Neuronal stem cell (in vitro differentiated cells): ENCODE measurements at regions not wholly inside any gene's neighbourhood (a gene's known extent, or its start where the extent isn't known, plus 50 kb on each side); places are given as distances from the start of the nearest gene placed in this dataset.
"Not testable (repeated sequence)": the region's sequence is repeated elsewhere in the genome, so short reads cannot be mapped to it uniquely, and the experiment has no call there.

Experiments used
- DNase-seq: peaks from one replicate; pipeline ENCODE4 v3.0.0-alpha.2; 2013; ENCODE audit warnings: low spot score
- H2AFZ ChIP-seq: one replicate; pipeline ENCODE4 v1.6.1; 2013; ENCODE audit warnings: mild to moderate bottlenecking, low read length, inconsistent platforms
- H2AK5ac ChIP-seq: 2 replicates; pipeline ENCODE4 v1.6.1; 2013; ENCODE audit warnings: low read depth, mild to moderate bottlenecking, inconsistent platforms, low read length, moderate library complexity, mixed read lengths
- H2BK120ac ChIP-seq: 2 replicates; pipeline ENCODE4 v1.6.1; 2013; ENCODE audit warnings: low read depth, mild to moderate bottlenecking, inconsistent platforms, low read length, moderate library complexity, mixed read lengths
- H2BK12ac ChIP-seq: one replicate; pipeline ENCODE4 v1.6.1; 2013; ENCODE audit warnings: low read length, inconsistent platforms
- H2BK15ac ChIP-seq: 2 replicates; pipeline ENCODE4 v1.6.1; 2013; ENCODE audit warnings: mild to moderate bottlenecking, low read length, inconsistent platforms, mixed read lengths
- H2BK5ac ChIP-seq: one replicate; pipeline ENCODE4 v1.6.1; 2013; ENCODE audit warnings: inconsistent platforms, mild to moderate bottlenecking, low read length, moderate library complexity
- H3K14ac ChIP-seq: one replicate; pipeline ENCODE4 v1.6.1; 2013; ENCODE audit warnings: low read length, inconsistent platforms
- H3K18ac ChIP-seq: 2 replicates; pipeline ENCODE4 v1.6.1; 2013; ENCODE audit warnings: low read length, inconsistent platforms
- H3K23ac ChIP-seq: 2 replicates; pipeline ENCODE4 v1.6.1; 2013; ENCODE audit warnings: low read depth, mild to moderate bottlenecking, mixed read lengths, low read length, inconsistent platforms; ENCODE audit not compliant: poor library complexity
- H3K27ac ChIP-seq: replicated peaks from 3 replicates; pipeline ENCODE4 v1.5.1; 2013; ENCODE audit warnings: low read length, inconsistent platforms
- H3K27me3 ChIP-seq, 3 experiments: 2 replicates each; pipeline ENCODE4 v1.6.1; 2013; ENCODE audit warnings: low read length in 3 of 3, mild to moderate bottlenecking in 2 of 3, inconsistent platforms in 1 of 3, low read depth in 1 of 3, mixed read lengths in 1 of 3, moderate library complexity in 1 of 3; ENCODE audit not compliant: control insufficient read depth in 3 of 3, insufficient read depth in 3 of 3
- H3K36me3 ChIP-seq, 2 donors: replicated peaks in 1 of 2; 2 replicates each; pipeline ENCODE4 v1.6.1; 2013; ENCODE audit warnings: low read length in 2 of 2; ENCODE audit not compliant: control insufficient read depth in 2 of 2, insufficient read depth in 2 of 2
- H3K4ac ChIP-seq: 2 replicates; pipeline ENCODE4 v1.6.1; 2013; ENCODE audit warnings: inconsistent platforms, mild to moderate bottlenecking, low read length, moderate library complexity
- H3K4me1 ChIP-seq, 2 donors: 1 replicate in 1 of 2; 2 replicates in 1 of 2; pipeline ENCODE4 v1.6.1; 2013; ENCODE audit warnings: low read length in 2 of 2, low read depth in 1 of 2; ENCODE audit not compliant: control insufficient read depth in 2 of 2, insufficient read depth in 1 of 2
- H3K4me2 ChIP-seq: one replicate; pipeline ENCODE4 v1.6.1; 2013; ENCODE audit warnings: mild to moderate bottlenecking, low read length, inconsistent platforms; ENCODE audit not compliant: insufficient read depth, poor library complexity, severe bottlenecking
- H3K4me3 ChIP-seq, 2 donors: 2 replicates each; pipeline ENCODE4 v1.5.1; 2013; ENCODE audit warnings: low read length in 2 of 2, mild to moderate bottlenecking in 2 of 2, inconsistent platforms in 1 of 2, moderate library complexity in 1 of 2
- H3K79me1 ChIP-seq: one replicate; pipeline ENCODE4 v1.6.1; 2013; ENCODE audit warnings: low read depth, mild to moderate bottlenecking, inconsistent platforms, low read length, moderate library complexity
- H3K9ac ChIP-seq: one replicate; pipeline ENCODE4 v1.6.1; 2013; ENCODE audit warnings: mild to moderate bottlenecking, low read depth, low read length, inconsistent platforms; ENCODE audit not compliant: poor library complexity
- H3K9me3 ChIP-seq, 2 donors: replicated peaks in 1 of 2; 2 replicates each; pipeline versions ENCODE3 to v1.6.1; 2013; ENCODE audit warnings: low read length in 2 of 2, mild to moderate bottlenecking in 2 of 2, inconsistent platforms in 1 of 2, low read depth in 1 of 2, mixed read lengths in 1 of 2, moderate library complexity in 1 of 2; ENCODE audit not compliant: control insufficient read depth in 2 of 2, insufficient read depth in 1 of 2
- H4K8ac ChIP-seq: one replicate; pipeline ENCODE4 v1.6.1; 2013; ENCODE audit warnings: low read depth, mild to moderate bottlenecking, inconsistent platforms, low read length, moderate library complexity
- H4K91ac ChIP-seq: one replicate; pipeline ENCODE4 v1.6.1; 2013; ENCODE audit warnings: low read length, low read depth, mild to moderate bottlenecking, inconsistent platforms; ENCODE audit not compliant: poor library complexity
- WGBS, 2 donors: extraction: QIAGEN DNeasy Blood & Tissue Kit; methylation state at CpG; one replicate each; pipeline ENCODE4 v1.1.7; 2013; ENCODE audit warnings: missing lambda C conversion rate in 2 of 2, mixed read lengths in 1 of 2; ENCODE audit not compliant: insufficient read length in 2 of 2, insufficient replicate concordance in 1 of 2; ENCODE audit errors: extremely low coverage in 2 of 2; 5-methylcytosine and 5-hydroxymethylcytosine counted together

DNA sequence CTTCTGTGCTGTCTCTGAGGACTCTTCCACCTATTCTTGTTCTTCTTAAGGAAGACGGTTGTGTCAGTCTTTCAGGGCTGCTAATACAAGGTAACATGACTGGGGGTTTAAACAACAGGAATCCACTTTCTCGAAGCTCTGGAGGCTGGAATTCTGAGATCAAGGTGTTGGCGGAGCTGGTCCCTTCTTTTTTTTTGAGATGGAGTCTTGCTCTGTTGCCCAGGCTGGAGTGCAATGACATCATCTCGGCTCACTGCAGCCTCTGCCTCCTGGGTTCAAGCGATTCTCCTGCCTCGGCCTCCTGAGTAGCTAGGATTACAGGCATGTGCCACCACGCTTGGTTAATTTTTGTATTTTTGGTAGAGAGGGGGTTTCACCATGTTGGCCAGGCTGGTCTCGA lies 71.7 kb upstream of the MAP4K4 start:
- H3K9me3 ChIP-seq, H2AK5ac ChIP-seq, H3K23ac ChIP-seq, H4K8ac ChIP-seq, H2BK120ac ChIP-seq, H3K27me3 ChIP-seq, H2AFZ ChIP-seq, H3K4me1 ChIP-seq, H2BK12ac ChIP-seq, H4K91ac ChIP-seq, H3K27ac ChIP-seq, H3K14ac ChIP-seq, H3K4me2 ChIP-seq, DNase-seq, H3K4ac ChIP-seq, H3K18ac ChIP-seq, H3K36me3 ChIP-seq, H2BK15ac ChIP-seq, H3K4me3 ChIP-seq, H2BK5ac ChIP-seq, H3K9ac ChIP-seq, H3K79me1 ChIP-seq: not testable (repeated sequence)
- WGBS, 2 donors = no CpG with 5 or more reads among the region's 8 CpGs

GRCh38 chr2:101625387-101625786 lies 72.1 kb upstream of the MAP4K4 start:
- peaks cover 0 to 2% (median 0%) of the 10 kb centered on the region in 3 experiments for H3K27me3 ChIP-seq
- H3K4me1 ChIP-seq = peaks cover 0 to 3% of the 10 kb centered on the region in 2 donors
- no peak overlapping the region for H2BK15ac ChIP-seq
- no peak overlapping the region for H2BK120ac ChIP-seq
- H2BK12ac ChIP-seq = no peak overlapping the region
- no peak overlapping the region for H3K4me2 ChIP-seq
- H3K9me3 ChIP-seq = no peaks in the 10 kb centered on the region
- WGBS, 2 donors = no CpG with 5 or more reads among the region's 7 CpGs
- H3K18ac ChIP-seq = no peak overlapping the region
- H4K8ac ChIP-seq = no peak overlapping the region
- H3K79me1 ChIP-seq = no peaks in the 10 kb centered on the region
- DNase-seq = no peak
- peak overlapping the region in 1 of 2 donors; percentile 40 for H3K4me3 ChIP-seq
- H4K91ac ChIP-seq = no peak overlapping the region
- no peak overlapping the region for H2AFZ ChIP-seq
- H3K14ac ChIP-seq = no peak overlapping the region
- no peak overlapping the region for H3K9ac ChIP-seq
- no peak overlapping the region for H3K4ac ChIP-seq
- no peak overlapping the region for H2AK5ac ChIP-seq
- H3K27ac ChIP-seq = no peak overlapping the region
- no peak overlapping the region for H2BK5ac ChIP-seq
- H3K23ac ChIP-seq = no peak overlapping the region
- H3K36me3 ChIP-seq = peaks cover 0 to 2% of the 10 kb centered on the region in 2 donors

DNA sequence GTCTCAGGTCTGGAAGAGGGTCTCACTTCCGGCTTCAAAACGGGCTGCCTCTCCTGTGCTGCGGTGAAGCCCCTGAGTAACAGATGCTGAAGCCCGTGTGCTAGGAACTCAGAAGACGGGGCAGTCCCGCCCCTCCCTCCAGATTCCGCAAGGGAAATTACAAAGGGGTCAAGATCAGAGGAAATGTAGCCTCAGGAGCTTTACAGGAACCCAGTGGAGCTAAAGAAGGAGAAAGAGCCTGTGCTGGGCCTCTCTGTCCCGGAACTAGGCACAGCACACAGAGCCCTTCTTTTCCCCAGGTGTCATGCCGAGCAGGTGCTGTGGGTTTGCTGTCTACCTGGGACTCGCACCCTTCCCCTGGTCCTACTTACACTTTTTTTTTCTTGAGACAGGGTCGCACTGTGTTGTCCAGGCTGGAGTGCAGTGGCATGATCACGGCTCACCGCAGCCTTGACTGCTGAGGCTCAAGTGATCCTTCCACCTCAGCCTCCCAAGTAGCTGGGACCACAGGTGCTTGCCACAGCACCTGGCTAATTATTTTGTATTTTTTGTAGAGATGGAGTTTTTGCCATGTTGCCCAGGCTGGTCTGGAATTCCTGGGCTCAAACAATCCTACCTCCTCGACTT lies 72.7 kb upstream of the MAP4K4 start:
- Histone ChIP-seq H3K4me1 (peaks cover 0 to 2% of the 10 kb centered on the region in 2 donors), H3K4me2 (no peak overlapping the region)

GRCh38 chr2:101623031-101623521 lies 74.4 kb upstream of the MAP4K4 start:
- Histone ChIP-seq H4K8ac (no peak overlapping the region), H3K4ac (no peak overlapping the region), H3K79me1 (no peaks in the 10 kb centered on the region), H2BK5ac (no peak overlapping the region), H3K27me3 (peaks cover 0 to 2% (median 0%) of the 10 kb centered on the region in 3 experiments), H3K4me1 (peaks cover 0 to 2% of the 10 kb centered on the region in 2 donors), H3K14ac (no peak overlapping the region), H2BK15ac (no peak overlapping the region), H4K91ac (no peak overlapping the region), H3K18ac (no peak overlapping the region), H2BK12ac (no peak overlapping the region), H3K27ac (no peak overlapping the region), H3K23ac (no peak overlapping the region), H3K9me3 (no peaks in the 10 kb centered on the region), H2BK120ac (no peak overlapping the region), H3K4me3 (no peak overlapping the region), H2AK5ac (no peak overlapping the region), H3K4me2 (no peak overlapping the region), H2AFZ (no peak overlapping the region), H3K9ac (no peak overlapping the region), H3K36me3 (peaks cover 0 to 2% of the 10 kb centered on the region in 2 donors)
- WGBS, 2 donors = 100% methylated on average over 4 of the region's 5 CpGs; no CpG with 5 or more reads in 1 of the 2 donors
- no peak for DNase-seq

More for the DNA sequence above, 72.7 kb upstream of the MAP4K4 start:
- Histone ChIP-seq H3K27me3 (peaks cover 0 to 2% (median 0%) of the 10 kb centered on the region in 3 experiments), H3K4me3 (no peak overlapping the region), H2AK5ac (no peak overlapping the region), H2BK15ac (no peak overlapping the region), H2BK120ac (no peak overlapping the region), H3K9ac (no peak overlapping the region), H2BK12ac (no peak overlapping the region), H2BK5ac (peak overlapping the region; percentile 48), H3K18ac (no peak overlapping the region), H2AFZ (peak overlapping the region; percentile 35), H3K4ac (no peak overlapping the region), H3K23ac (no peak overlapping the region), H3K27ac (no peak overlapping the region), H4K91ac (no peak overlapping the region), H3K9me3 (no peaks in the 10 kb centered on the region), H3K14ac (peak overlapping the region; percentile 79), H3K79me1 (no peaks in the 10 kb centered on the region), H4K8ac (no peak overlapping the region), H3K36me3 (peaks cover 0 to 2% of the 10 kb centered on the region in 2 donors)
- WGBS, 2 donors = no CpG with 5 or more reads among the region's 14 CpGs
- DNase-seq = no peak
